Panc1 (cell line): ENCODE measurements at regions not wholly inside any gene's neighbourhood (a gene's known extent, or its start where the extent isn't known, plus 50 kb on each side); places are given as distances from the start of the nearest gene placed in this dataset.

Experiments used
- ATAC-seq: fragments of 200-7000 bp; cut with Tn5 transposase; 2 replicates; pipeline ENCODE4 v1.9.1; 2020; ENCODE audit warnings: mild to moderate bottlenecking, moderate library complexity
- BruUV-seq: library from RNA; stranded (reverse); fragments of 400-500 nt; replicated peaks from 2 replicates; lab custom pipeline; 2021; lab: Mats Ljungman, UMichigan
- CTCF ChIA-PET: fragments of 300-600 bp; sonication (Branson Sonifier 250); formaldehyde crosslinking; loops from one replicate; lab custom pipeline; 2022; ENCODE audit warnings: antibody characterized with exemption; lab: Charles Lee
- POLR2A ChIA-PET: fragments of 300-600 bp; sonication (Branson Sonifier 250); formaldehyde crosslinking; loops from one replicate; lab custom pipeline; 2022; ENCODE audit warnings: antibody characterized with exemption; lab: Charles Lee
- DNase-seq: peaks from one replicate; pipeline ENCODE4 v3.0.0-alpha.2; 2010; ENCODE audit warnings: low read depth, low spot score
- H3K27ac ChIP-seq: 2 replicates; pipeline ENCODE4 v1.5.1; 2011; ENCODE audit warnings: mild to moderate bottlenecking, low read length, inconsistent platforms
- H3K27me3 ChIP-seq: fragments of 200-500 bp; sonication (Bioruptor generic); 2 replicates; pipeline ENCODE4 v1.6.0; 2014; ENCODE audit warnings: low read length, inconsistent platforms; ENCODE audit not compliant: control insufficient read depth, insufficient read depth
- H3K36me3 ChIP-seq: fragments of 200-500 bp; sonication (Bioruptor generic); 2 replicates; pipeline ENCODE4 v1.5.1; 2014; ENCODE audit warnings: inconsistent platforms, mild to moderate bottlenecking, low read length, moderate library complexity; ENCODE audit not compliant: control insufficient read depth, insufficient read depth
- H3K4me1 ChIP-seq: 2 replicates; pipeline ENCODE4 v1.5.1; 2011; ENCODE audit warnings: inconsistent platforms, mild to moderate bottlenecking, low read length, moderate library complexity; ENCODE audit not compliant: control insufficient read depth, insufficient read depth
- H3K4me3 ChIP-seq, 2 experiments: 2 replicates each; pipeline ENCODE4 v1.5.1; 2011 to 2012; ENCODE audit warnings: low read depth in 2 of 2, low read length in 2 of 2, mild to moderate bottlenecking in 2 of 2, inconsistent platforms in 1 of 2, moderate library complexity in 1 of 2
- H3K9me3 ChIP-seq: fragments of 200-500 bp; sonication (Bioruptor generic); 2 replicates; pipeline ENCODE4 v1.5.1; 2014; ENCODE audit warnings: low read depth, mild to moderate bottlenecking, inconsistent platforms, low read length, moderate library complexity; ENCODE audit not compliant: control insufficient read depth, insufficient read depth
- POLR2AphosphoS5 ChIP-seq: IDR thresholded peaks from 2 replicates; pipeline ENCODE4 v1.6.1; 2012; ENCODE audit warnings: mild to moderate bottlenecking, low read depth, low read length, moderate library complexity
- SIN3A ChIP-seq: IDR thresholded peaks from 2 replicates; pipeline ENCODE4 v1.6.1; 2012; ENCODE audit warnings: low read depth, mild to moderate bottlenecking, low read length, moderate library complexity, borderline replicate concordance; ENCODE audit not compliant: insufficient read depth
- TCF7L2 ChIP-seq: IDR thresholded peaks from 2 replicates; pipeline ENCODE4 v1.6.1; 2011; ENCODE audit warnings: mild to moderate bottlenecking, low read depth, low read length, inconsistent platforms
- in situ Hi-C: cut with HindIII; loops from 2 replicates; pipeline ENCODE4 v1.10.0; 2016; ENCODE audit warnings: low sequenced_read_pairs, low pct_unique_long_range_greater_than_20kb
- intact Hi-C: fragments of 100-400 bp; cut with micrococcal nuclease; formaldehyde crosslinking; loops from one replicate; pipeline ENCODE4 v1.10.0; 2022; ENCODE audit not compliant: unreplicated experiment
- TF ChIP-seq, protein P1 (sequence below): fragments of 450-650 bp; IDR thresholded peaks from 2 replicates; pipeline ENCODE4 v1.5.1; 2017; ENCODE audit warnings: mild to moderate bottlenecking
- TF ChIP-seq, protein P2 (sequence below), 2 experiments: IDR thresholded peaks; 2 replicates each; pipeline ENCODE4 v1.6.1; 2011 to 2012; ENCODE audit warnings: low read depth in 2 of 2, control low read depth in 1 of 2, low read length in 1 of 2, mild to moderate bottlenecking in 1 of 2, moderate library complexity in 1 of 2; ENCODE audit not compliant: insufficient read depth in 1 of 2

DNA sequence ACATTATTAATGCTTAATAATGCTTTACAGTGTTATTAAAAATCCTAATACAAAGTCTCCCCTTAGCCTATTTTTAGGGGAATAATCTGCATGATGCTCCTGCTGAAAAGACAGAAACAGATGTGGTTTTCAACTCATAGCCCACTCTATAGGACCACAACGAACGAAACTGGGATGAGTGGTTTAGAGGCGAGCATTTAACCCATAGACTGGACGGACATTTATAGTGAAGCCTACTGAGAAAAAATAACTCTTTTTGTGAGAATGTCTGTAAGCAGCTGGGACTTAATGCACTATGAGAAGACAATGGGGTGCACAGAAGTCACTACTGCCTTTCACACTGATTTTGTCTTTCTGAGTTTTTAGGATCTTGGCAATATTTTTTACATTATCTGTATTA is 1599.6 kb upstream of the B3GALT2 start:
- DNase-seq = no peak
- H3K4me3 ChIP-seq = no peak overlapping the region
- no TSS peak for BruUV-seq
- ATAC-seq = no peak
- no peaks in the 10 kb centered on the region for H3K36me3 ChIP-seq
- no peaks in the 10 kb centered on the region for H3K27me3 ChIP-seq
- in situ Hi-C loops = no loop called here
- H3K4me1 ChIP-seq = no peaks in the 10 kb centered on the region
- no peaks in the 10 kb centered on the region for H3K9me3 ChIP-seq
- TF ChIP-seq SIN3A = no peak
- TF ChIP-seq, protein P1, sequence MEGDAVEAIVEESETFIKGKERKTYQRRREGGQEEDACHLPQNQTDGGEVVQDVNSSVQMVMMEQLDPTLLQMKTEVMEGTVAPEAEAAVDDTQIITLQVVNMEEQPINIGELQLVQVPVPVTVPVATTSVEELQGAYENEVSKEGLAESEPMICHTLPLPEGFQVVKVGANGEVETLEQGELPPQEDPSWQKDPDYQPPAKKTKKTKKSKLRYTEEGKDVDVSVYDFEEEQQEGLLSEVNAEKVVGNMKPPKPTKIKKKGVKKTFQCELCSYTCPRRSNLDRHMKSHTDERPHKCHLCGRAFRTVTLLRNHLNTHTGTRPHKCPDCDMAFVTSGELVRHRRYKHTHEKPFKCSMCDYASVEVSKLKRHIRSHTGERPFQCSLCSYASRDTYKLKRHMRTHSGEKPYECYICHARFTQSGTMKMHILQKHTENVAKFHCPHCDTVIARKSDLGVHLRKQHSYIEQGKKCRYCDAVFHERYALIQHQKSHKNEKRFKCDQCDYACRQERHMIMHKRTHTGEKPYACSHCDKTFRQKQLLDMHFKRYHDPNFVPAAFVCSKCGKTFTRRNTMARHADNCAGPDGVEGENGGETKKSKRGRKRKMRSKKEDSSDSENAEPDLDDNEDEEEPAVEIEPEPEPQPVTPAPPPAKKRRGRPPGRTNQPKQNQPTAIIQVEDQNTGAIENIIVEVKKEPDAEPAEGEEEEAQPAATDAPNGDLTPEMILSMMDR = no peak
- TF ChIP-seq POLR2AphosphoS5 = no peak
- TF ChIP-seq, protein P2, sequence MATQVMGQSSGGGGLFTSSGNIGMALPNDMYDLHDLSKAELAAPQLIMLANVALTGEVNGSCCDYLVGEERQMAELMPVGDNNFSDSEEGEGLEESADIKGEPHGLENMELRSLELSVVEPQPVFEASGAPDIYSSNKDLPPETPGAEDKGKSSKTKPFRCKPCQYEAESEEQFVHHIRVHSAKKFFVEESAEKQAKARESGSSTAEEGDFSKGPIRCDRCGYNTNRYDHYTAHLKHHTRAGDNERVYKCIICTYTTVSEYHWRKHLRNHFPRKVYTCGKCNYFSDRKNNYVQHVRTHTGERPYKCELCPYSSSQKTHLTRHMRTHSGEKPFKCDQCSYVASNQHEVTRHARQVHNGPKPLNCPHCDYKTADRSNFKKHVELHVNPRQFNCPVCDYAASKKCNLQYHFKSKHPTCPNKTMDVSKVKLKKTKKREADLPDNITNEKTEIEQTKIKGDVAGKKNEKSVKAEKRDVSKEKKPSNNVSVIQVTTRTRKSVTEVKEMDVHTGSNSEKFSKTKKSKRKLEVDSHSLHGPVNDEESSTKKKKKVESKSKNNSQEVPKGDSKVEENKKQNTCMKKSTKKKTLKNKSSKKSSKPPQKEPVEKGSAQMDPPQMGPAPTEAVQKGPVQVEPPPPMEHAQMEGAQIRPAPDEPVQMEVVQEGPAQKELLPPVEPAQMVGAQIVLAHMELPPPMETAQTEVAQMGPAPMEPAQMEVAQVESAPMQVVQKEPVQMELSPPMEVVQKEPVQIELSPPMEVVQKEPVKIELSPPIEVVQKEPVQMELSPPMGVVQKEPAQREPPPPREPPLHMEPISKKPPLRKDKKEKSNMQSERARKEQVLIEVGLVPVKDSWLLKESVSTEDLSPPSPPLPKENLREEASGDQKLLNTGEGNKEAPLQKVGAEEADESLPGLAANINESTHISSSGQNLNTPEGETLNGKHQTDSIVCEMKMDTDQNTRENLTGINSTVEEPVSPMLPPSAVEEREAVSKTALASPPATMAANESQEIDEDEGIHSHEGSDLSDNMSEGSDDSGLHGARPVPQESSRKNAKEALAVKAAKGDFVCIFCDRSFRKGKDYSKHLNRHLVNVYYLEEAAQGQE (IDR thresholded peaks at IDR 0.05; ENCODE audit: insufficient read depth in 1 of 2, low read depth in 2 of 2, low read length in 1 of 2) = no peak
- intact Hi-C loops = no loop called here
- H3K27ac ChIP-seq = no peak overlapping the region
- POLR2A ChIA-PET = no interaction called here
- CTCF ChIA-PET = no interaction called here

DNA sequence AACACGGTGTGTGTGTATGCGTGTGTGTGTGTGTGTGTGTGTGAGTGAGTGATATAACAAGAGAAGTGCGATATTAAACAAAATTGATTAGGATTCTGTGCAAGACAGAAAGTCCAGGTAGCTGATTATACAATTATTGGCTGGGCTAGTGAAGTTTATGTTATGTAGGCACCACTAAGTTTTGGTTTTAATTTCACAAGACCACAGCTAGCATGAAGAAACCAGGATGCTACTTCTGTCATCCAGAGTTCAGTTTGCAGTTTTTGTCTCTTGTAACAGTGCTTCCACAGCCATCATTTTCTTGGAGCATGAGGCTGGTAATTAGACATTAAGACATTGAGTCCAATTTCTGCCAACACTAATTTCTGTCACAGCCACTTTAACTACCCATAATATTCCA is 1590.2 kb upstream of the B3GALT2 start:
- H3K27ac ChIP-seq = no peak overlapping the region
- ATAC-seq (no peak), DNase-seq (no peak)
- no peak overlapping the region for H3K4me3 ChIP-seq
- H3K27me3 ChIP-seq = no peaks in the 10 kb centered on the region
- H3K9me3 ChIP-seq = no peaks in the 10 kb centered on the region
- in situ Hi-C loops (no loop called here), intact Hi-C loops (no loop called here)
- POLR2A ChIA-PET = no interaction called here
- CTCF ChIA-PET = no interaction called here
- no peaks in the 10 kb centered on the region for H3K4me1 ChIP-seq
- BruUV-seq = no TSS peak
- TF ChIP-seq, protein P2 (IDR thresholded peaks at IDR 0.05; ENCODE audit: insufficient read depth in 1 of 2, low read depth in 2 of 2, low read length in 1 of 2) = no peak
- no peak for TF ChIP-seq TCF7L2
- TF ChIP-seq SIN3A = no peak
- TF ChIP-seq POLR2AphosphoS5 = no peak
- TF ChIP-seq, protein P1 = no peak
- no peaks in the 10 kb centered on the region for H3K36me3 ChIP-seq
